GM12892 (cell line): ENCODE measurements at regions not wholly inside any gene's neighbourhood (a gene's known extent, or its start where the extent isn't known, plus 50 kb on each side); places are given as distances from the start of the nearest gene placed in this dataset.

ENCODE experiments used
- DNase-seq: peaks from one replicate; pipeline ENCODE4 v3.0.0; 2011; ENCODE audit not compliant: insufficient read length
- FAIRE-seq: peaks from 2 replicates; lab custom pipeline; 2011; peaks lifted over from hg19 to GRCh38; lab: Jason Lieb, UNC
- POLR2A ChIP-seq: IDR thresholded peaks from 2 replicates; pipeline ENCODE4 v1.6.1; 2011; ENCODE audit warnings: low read depth, low read length, control low read depth
- POLR2AphosphoS5 ChIP-seq: IDR thresholded peaks from 2 replicates; pipeline ENCODE4 v1.6.1; 2011; ENCODE audit warnings: low read depth, low read length, control low read depth
- TAF1 ChIP-seq: IDR thresholded peaks from 2 replicates; pipeline ENCODE4 v1.6.1; 2011; ENCODE audit warnings: low read depth, mild to moderate bottlenecking, control low read depth, low read length, borderline replicate concordance

GRCh38 chr9:89811886-89812450 is 207.2 kb downstream of the GADD45G start:
- DNase-seq, result no peak
- FAIRE-seq, result no peak
- TF ChIP-seq POLR2AphosphoS5 (no peak), POLR2A (no peak), TAF1 (no peak)

GRCh38 chr9:89812556-89813181 is 207.9 kb downstream of the GADD45G start:
- no peak for FAIRE-seq
- TF ChIP-seq POLR2AphosphoS5, result no peak
- no peak for TF ChIP-seq POLR2A
- TF ChIP-seq TAF1, result no peak
- no peak for DNase-seq

- DNase-seq (no peak), FAIRE-seq (no peak)
- TF ChIP-seq POLR2A (no peak), POLR2AphosphoS5 (no peak), TAF1 (no peak)
Measured at GRCh38 chr9:89813482-89813881, 208.7 kb downstream of the GADD45G start.

DNA sequence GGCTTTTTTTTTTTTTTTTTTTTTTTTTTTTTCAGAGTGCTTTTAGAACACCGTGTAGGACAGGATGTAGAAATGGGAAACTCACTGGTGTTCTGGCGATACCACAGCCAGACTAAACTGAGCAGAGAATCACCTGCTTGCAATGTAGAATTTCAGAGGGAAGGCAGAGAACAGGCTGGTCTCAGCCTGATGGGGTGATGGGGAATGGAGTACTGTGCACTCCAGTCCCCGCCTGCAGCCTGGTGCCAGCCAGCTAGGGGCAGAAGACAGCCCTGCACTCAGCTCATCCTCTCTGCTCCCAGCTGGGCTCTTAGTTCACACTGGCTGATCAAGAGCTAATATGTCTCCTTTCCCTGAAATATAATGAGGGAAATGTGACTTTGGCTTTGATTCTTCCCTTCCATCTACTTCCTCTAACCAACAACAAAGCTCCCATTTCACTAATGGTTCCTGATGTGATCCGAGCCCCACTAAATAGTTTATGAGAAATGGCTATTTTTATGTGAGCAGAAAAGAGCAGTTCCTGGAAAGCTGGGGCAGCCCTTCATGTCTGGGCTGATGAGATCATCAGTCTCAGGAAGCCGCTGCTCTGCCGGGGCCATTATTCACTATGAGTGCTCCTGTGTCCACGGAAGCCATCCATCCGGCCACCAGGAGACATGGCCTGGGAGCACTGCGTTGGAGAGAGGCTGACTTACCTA is 209.7 kb downstream of the GADD45G start:
- FAIRE-seq, result peak; percentile 62
- TF ChIP-seq TAF1, result no peak
- no peak for TF ChIP-seq POLR2AphosphoS5
- TF ChIP-seq POLR2A, result no peak
- DNase-seq, result no peak

GRCh38 chr9:89815061-89815902 is 210.5 kb downstream of the GADD45G start:
- DNase-seq (no peak), FAIRE-seq (no peak)
- TF ChIP-seq POLR2AphosphoS5, result no peak; the same call in 1 of the 2 replicates
- no peak for TF ChIP-seq POLR2A
- TF ChIP-seq TAF1, result no peak

DNA sequence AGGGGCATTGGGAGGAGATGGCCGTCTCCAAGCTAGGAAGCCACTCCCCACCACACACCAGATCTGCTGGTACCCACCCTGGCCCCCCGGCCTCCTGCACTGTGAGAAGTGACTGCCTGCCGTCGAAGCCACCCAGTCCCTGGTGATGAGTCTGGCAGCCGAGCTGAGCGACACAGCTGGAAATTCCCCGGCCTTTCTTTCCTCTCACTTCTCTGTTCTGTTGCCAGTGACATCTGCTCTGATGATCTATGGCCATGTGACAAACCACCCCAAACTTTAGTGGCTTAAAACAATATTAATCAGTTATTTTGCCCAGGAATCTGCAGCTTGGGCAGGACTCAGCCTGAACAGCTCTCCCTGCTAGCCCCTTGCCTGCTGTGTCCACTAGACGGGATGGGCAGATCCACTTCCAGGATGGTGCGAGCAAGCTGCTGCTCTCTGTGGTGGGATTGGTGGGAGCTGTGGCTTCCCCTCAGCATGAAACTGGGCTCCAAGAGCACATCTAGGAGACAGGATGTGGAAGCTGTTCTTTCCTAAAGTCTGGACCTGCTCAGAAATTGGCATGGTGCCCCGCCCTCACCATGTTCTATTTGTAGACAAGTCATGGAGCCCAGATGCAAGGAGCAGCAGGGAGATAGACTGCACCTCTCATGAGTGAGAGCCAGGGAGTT is 211.2 kb downstream of the GADD45G start:
- FAIRE-seq (peak; percentile 95), DNase-seq (peak; percentile 61)
- TF ChIP-seq POLR2A, result 0 out of 2 replicates have a peak, but pooled peaks have one; percentile 45
- no peak for TF ChIP-seq TAF1
- TF ChIP-seq POLR2AphosphoS5, result peak; percentile 53; the same call in 1 of the 2 replicates

DNA sequence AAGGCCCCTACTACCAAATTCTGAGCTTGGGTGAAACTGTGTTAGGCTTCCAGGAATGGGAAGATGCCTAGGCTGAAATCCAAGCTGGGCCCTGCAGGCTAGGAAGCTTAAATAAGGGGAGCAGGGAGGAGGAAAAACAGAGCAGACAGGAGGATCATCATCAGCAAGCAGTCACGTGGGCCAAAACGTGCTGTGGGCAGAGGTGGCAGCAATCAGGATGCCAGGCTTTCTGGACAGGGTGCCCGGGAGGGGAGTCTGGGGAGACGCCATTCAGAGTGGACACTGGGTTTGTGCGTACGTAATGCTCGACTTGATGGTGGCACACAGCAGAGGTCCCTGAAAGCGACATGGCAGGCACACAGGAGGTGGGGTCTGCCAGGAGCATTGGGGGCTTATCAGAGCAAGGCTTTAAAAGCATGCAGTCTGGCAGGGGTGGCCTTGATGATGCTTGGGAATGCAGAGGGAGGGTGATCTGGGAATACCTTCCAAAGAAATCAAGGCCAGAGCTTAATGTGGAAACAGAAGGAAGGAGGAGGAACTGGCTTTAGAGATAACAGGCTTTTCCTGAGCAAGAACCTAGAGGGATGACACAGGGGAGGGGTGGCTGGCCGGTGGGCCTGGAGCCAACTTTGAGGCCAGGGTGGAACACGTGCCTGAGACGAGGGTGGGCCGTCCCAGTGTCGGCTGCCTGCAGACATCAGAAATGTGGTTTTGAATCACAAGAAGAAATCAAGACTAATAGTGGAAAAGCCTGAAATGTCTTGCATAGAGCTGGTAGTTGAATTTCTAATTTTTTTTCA is 212.5 kb downstream of the GADD45G start:
- FAIRE-seq, result no peak
- TF ChIP-seq POLR2AphosphoS5 (no peak), TAF1 (no peak), POLR2A (no peak)
- DNase-seq, result no peak

DNA sequence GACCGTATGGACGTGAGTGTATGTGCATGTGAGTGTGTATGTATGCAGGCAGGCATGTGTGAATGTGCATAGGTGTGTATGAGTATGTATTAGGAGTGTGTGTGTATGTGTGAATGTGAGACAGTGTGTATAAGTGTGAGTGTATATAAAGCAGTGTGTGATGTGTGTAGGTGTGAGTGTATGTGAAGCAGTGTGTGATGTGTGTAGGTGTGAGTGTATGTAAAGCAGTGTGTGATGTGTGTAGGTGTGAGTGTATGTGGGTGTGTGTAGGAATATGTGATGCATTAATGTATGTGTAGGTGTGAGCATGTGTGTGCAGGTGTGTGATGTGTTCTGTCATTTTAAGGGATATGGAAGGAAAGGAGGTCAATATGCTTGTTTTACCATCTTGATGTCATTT is 215.5 kb downstream of the GADD45G start:
- FAIRE-seq, result peak; percentile 46
- TF ChIP-seq TAF1 (no peak), POLR2AphosphoS5 (no peak), POLR2A (no peak)

GRCh38 chr9:89821081-89821480 is 216.3 kb downstream of the GADD45G start:
- TF ChIP-seq TAF1 (no peak), POLR2A (no peak), POLR2AphosphoS5 (no peak)
- no peak for FAIRE-seq

More for the DNA sequence above, 215.5 kb downstream of the GADD45G start:
- no peak for DNase-seq

GRCh38 chr9:89822996-89823395 is 218.2 kb downstream of the GADD45G start:
- no peak for FAIRE-seq
- no peak for DNase-seq
- TF ChIP-seq POLR2A (no peak), POLR2AphosphoS5 (no peak), TAF1 (no peak)

More at GRCh38 chr9:89821081-89821480, 216.3 kb downstream of the GADD45G start:
- no peak for DNase-seq
